Activated CD8-positive, alpha-beta T cell treated with anti-CD3 and anti-CD28 coated beads for 36 hours (primary cell): ENCODE measurements at regions not wholly inside any gene's neighbourhood (a gene's known extent, or its start where the extent isn't known, plus 50 kb on each side); places are given as distances from the start of the nearest gene placed in this dataset.
"Not testable (repeated sequence)": the region's sequence is repeated elsewhere in the genome, so short reads cannot be mapped to it uniquely, and the experiment has no call there.

Source experiments
- ATAC-seq: fragments of 200-7000 bp; cut with Tn5 transposase; one replicate; pipeline ENCODE4 v1.10.0; 2021; ENCODE audit warnings: mild to moderate bottlenecking, moderate library complexity
- CTCF ChIA-PET: fragments of 350-600 bp; sonication (Branson Sonifier 250); formaldehyde crosslinking; loops from one replicate; lab custom pipeline; 2021; ENCODE audit warnings: antibody characterized with exemption; lab: Charles Lee
- POLR2A ChIA-PET: fragments of 350-600 bp; sonication (Branson Sonifier 250); formaldehyde crosslinking; loops from one replicate; lab custom pipeline; 2021; ENCODE audit warnings: antibody characterized with exemption; lab: Charles Lee
- DNase-seq: peaks from one replicate; pipeline ENCODE4 v3.0.0-alpha.2; 2020
- H3K27ac Mint-ChIP-seq: one replicate; pipeline ENCODE4 v1.8.0; 2021; ENCODE audit warnings: mild to moderate bottlenecking, mixed read lengths
- H3K27me3 Mint-ChIP-seq: one replicate; pipeline ENCODE4 v1.8.0; 2021; ENCODE audit warnings: mixed read lengths
- H3K36me3 Mint-ChIP-seq: one replicate; pipeline ENCODE4 v1.8.0; 2021; ENCODE audit warnings: low read depth, mixed read lengths
- H3K4me1 Mint-ChIP-seq: one replicate; pipeline ENCODE4 v1.8.0; 2021; ENCODE audit warnings: low read depth, mixed read lengths
- H3K4me3 Mint-ChIP-seq: one replicate; pipeline ENCODE4 v1.8.0; 2021; ENCODE audit warnings: mild to moderate bottlenecking, moderate library complexity, mixed read lengths
- H3K9me3 Mint-ChIP-seq: one replicate; pipeline ENCODE4 v1.8.0; 2021; ENCODE audit warnings: mixed read lengths
- CTCF ChIP-seq: fragments of 200-600 bp; IDR thresholded peaks from one replicate; pipeline ENCODE4 v1.8.0; 2022; ENCODE audit warnings: antibody characterized with exemption, mild to moderate bottlenecking
- intact Hi-C: fragments of 100-400 bp; cut with micrococcal nuclease; formaldehyde crosslinking; loops from one replicate; pipeline ENCODE4 v1.10.0; 2022

DNA sequence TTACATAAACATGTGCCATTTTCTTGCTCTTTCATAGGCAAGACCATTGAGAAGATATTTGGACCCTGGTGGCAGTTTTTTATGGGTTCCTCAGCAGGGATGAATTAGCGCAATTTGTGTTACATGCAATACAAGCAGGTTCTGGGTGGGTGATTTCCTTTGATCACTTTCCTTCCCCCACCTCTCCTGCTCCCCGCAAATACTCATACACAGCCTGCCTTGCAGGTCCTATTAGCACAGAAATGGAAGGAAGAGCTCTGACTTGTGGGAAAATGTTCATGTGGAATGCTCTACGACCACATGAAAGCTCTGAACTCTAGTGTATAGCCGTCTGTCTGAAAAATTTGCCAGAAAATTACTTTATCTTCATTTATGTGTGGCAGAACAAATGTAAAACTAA lies 361.0 kb upstream of the FAT1 start:
- Mint-ChIP-seq H3K9me3 (peaks cover 5% of the 10 kb centered on the region), H3K4me1 (no peaks in the 10 kb centered on the region), H3K27ac (no peak overlapping the region), H3K36me3 (no peaks in the 10 kb centered on the region), H3K27me3 (no peaks in the 10 kb centered on the region), H3K4me3 (no peak overlapping the region)
- DNase-seq (no peak), ATAC-seq (no peak)
- ChIA-PET CTCF (no interaction called here), POLR2A (no interaction called here)
- intact Hi-C loops, result no loop called here
- TF ChIP-seq CTCF, result no peak

DNA sequence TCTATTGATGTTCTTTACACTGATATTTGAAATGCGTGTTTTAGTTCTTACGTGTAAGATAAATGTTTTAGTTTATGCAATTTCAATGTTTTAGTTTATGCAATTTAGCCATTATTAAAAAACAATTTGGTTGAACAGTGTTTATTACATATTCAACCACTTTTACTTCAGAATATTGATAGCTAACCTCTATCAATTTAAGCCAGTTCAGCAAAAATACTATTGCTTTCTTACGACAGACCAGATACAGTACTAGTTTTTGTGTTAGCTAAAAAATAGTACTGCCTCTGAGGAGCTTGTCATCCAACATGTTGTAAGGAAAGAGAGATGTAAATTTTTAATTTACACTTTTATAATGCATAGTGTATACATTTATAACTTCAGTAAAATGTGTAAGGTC lies 361.7 kb upstream of the FAT1 start:
- DNase-seq (no peak), ATAC-seq (no peak)
- intact Hi-C loops, result no loop called here
- no peak overlapping the region for H3K27ac Mint-ChIP-seq
- TF ChIP-seq CTCF, result no peak
- H3K9me3 Mint-ChIP-seq, result peaks cover 3% of the 10 kb centered on the region
- ChIA-PET CTCF (no interaction called here), POLR2A (no interaction called here)
- no peaks in the 10 kb centered on the region for H3K36me3 Mint-ChIP-seq
- no peaks in the 10 kb centered on the region for H3K4me1 Mint-ChIP-seq
- no peaks in the 10 kb centered on the region for H3K27me3 Mint-ChIP-seq
- no peak overlapping the region for H3K4me3 Mint-ChIP-seq

- Mint-ChIP-seq H3K27ac (no peak overlapping the region), H3K4me3 (no peak overlapping the region), H3K27me3 (no peaks in the 10 kb centered on the region), H3K36me3 (no peaks in the 10 kb centered on the region), H3K4me1 (no peaks in the 10 kb centered on the region), H3K9me3 (peaks cover 7% of the 10 kb centered on the region)
- CTCF ChIA-PET, result no interaction called here
- DNase-seq, result no peak
- ATAC-seq, result no peak
- intact Hi-C loops, result no loop called here
- no peak for TF ChIP-seq CTCF
- POLR2A ChIA-PET, result no interaction called here
These were observed 362.5 kb upstream of the FAT1 start for GRCh38 chr4:187086151-187086550.

DNA sequence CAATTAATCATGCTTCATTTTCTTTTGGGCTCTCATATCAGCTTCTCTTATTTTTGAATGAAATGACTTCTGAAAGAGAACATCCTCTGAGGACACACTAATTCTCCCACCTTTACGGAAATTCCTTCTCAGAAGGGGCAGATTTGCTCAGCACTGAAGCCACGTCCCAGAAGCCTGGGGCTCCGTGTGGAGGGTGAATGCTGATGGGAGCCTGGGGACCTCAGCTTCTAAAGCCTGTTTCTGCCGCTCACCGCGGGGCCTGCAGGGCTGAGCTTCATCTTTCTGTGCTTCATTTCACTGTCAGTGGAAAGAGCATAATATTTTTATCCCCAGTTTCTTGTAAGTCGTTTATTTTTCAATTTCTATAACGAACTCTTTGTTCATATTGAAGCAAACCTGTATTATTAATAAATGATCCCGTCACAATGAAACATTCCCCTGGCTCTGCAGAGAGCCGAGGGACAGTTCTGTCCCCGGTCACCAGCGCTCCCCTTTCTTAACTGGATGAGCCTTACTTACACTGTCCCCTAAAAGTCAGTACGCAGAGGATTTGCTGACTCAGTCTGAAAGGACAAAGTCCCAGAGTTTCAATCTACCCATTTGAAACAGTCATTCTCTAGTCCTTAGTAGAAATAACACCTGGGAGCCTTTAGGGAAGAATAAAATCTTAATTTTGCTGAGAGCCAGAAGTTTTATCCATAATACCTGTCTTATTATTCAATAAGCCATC lies 364.6 kb upstream of the FAT1 start:
- no peak overlapping the region for H3K27ac Mint-ChIP-seq
- TF ChIP-seq CTCF, result no peak

DNA sequence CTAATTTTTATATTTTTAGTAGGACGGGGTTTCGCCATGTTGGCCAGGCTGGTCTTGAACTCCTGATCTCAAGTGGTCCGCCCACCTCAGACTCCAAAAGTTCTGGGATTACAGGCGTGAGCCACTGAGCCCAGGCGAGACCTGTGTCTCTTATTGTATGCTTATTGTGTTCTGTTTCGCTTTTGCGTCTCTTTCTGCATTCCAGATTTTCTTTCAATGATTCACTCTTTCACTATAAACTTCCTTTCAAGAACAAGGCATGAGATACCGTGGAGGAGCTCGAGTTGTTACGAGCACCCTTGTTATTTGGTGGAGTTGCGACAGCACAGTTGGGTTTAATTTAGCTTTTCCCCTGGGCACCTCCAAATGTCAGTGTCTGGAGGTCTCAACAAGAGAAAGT lies 366.7 kb upstream of the FAT1 start:
- peaks cover 7% of the 10 kb centered on the region for H3K9me3 Mint-ChIP-seq
- intact Hi-C loops, result no loop called here
- no peak overlapping the region for H3K27ac Mint-ChIP-seq
- H3K36me3 Mint-ChIP-seq, result no peaks in the 10 kb centered on the region
- no peaks in the 10 kb centered on the region for H3K27me3 Mint-ChIP-seq
- no peak for ATAC-seq
- H3K4me1 Mint-ChIP-seq, result no peaks in the 10 kb centered on the region
- no peak overlapping the region for H3K4me3 Mint-ChIP-seq
- TF ChIP-seq CTCF, result no peak
- ChIA-PET CTCF (no interaction called here), POLR2A (interaction anchor here (0.6 kb wide), 1 partner anchor 703 kb away, joined by 3 read pairs; no protein-coding TSS in a partner anchor)
- no peak for DNase-seq

More for the DNA sequence above, 364.6 kb upstream of the FAT1 start:
- no peak for DNase-seq
- Mint-ChIP-seq H3K27me3 (no peaks in the 10 kb centered on the region), H3K4me3 (no peak overlapping the region), H3K36me3 (no peaks in the 10 kb centered on the region), H3K4me1 (no peaks in the 10 kb centered on the region), H3K9me3 (peaks cover 7% of the 10 kb centered on the region)
- ATAC-seq, result no peak
- CTCF ChIA-PET, result no interaction called here
- POLR2A ChIA-PET, result no interaction called here
- intact Hi-C loops, result no loop called here

GRCh38 chr4:187090832-187091231 lies 367.2 kb upstream of the FAT1 start:
- H3K27ac Mint-ChIP-seq, H3K36me3 Mint-ChIP-seq, intact Hi-C loops, ATAC-seq, H3K9me3 Mint-ChIP-seq, H3K4me1 Mint-ChIP-seq, DNase-seq, CTCF ChIA-PET, H3K4me3 Mint-ChIP-seq, H3K27me3 Mint-ChIP-seq: not testable (repeated sequence)
- POLR2A ChIA-PET, result interaction anchor here (0.6 kb wide), 1 partner anchor 703 kb away, joined by 3 read pairs; no protein-coding TSS in a partner anchor
